PFSK-1 (cell line): ENCODE measurements at regions not wholly inside any gene's neighbourhood (a gene's known extent, or its start where the extent isn't known, plus 50 kb on each side); places are given as distances from the start of the nearest gene placed in this dataset.

Source experiments
- POLR2AphosphoS5 ChIP-seq: IDR thresholded peaks from 2 replicates; pipeline ENCODE4 v1.6.1; 2012; ENCODE audit warnings: low read depth, mild to moderate bottlenecking, control low read depth, low read length, moderate library complexity
- TAF1 ChIP-seq: IDR thresholded peaks from 2 replicates; pipeline ENCODE4 v1.6.1; 2012; ENCODE audit warnings: low read length, control low read depth, borderline replicate concordance; ENCODE audit not compliant: insufficient read depth

- TF ChIP-seq TAF1 (no peak), POLR2AphosphoS5 (no peak)
These were observed 117.2 kb upstream of the ATP2B1 start for GRCh38 chr12:89825591-89826449.
